Smooth muscle cell (in vitro differentiated cells): ENCODE measurements at regions not wholly inside any gene's neighbourhood (a gene's known extent, or its start where the extent isn't known, plus 50 kb on each side); places are given as distances from the start of the nearest gene placed in this dataset.
"Not testable (repeated sequence)": the region's sequence is repeated elsewhere in the genome, so short reads cannot be mapped to it uniquely, and the experiment has no call there.

Experiments used
- DNase-seq: peaks from one replicate; lab custom pipeline; 2025; ENCODE audit not compliant: unreplicated experiment; lab: John Stamatoyannopoulos, UW
- H2AFZ ChIP-seq: fragments of 200-600 bp; sonication (generic); 2 replicates; pipeline ENCODE4 v1.6.0; 2016; ENCODE audit warnings: antibody characterized with exemption, low read depth, mild to moderate bottlenecking
- H3F3A ChIP-seq: fragments of 200-600 bp; sonication (generic); 2 replicates; pipeline ENCODE4 v1.6.0; 2017; ENCODE audit warnings: antibody characterized with exemption, low read depth
- H3K27ac ChIP-seq: fragments of 200-600 bp; sonication (generic); 2 replicates; pipeline ENCODE4 v1.5.1; 2016; ENCODE audit warnings: low read depth, mild to moderate bottlenecking
- H3K27me3 ChIP-seq: fragments of 200-600 bp; sonication (generic); 2 replicates; pipeline ENCODE4 v1.6.1; 2016; ENCODE audit warnings: low read depth, mild to moderate bottlenecking
- H3K36me3 ChIP-seq: fragments of 200-600 bp; sonication (generic); 2 replicates; pipeline ENCODE4 v1.5.1; 2016; ENCODE audit warnings: low read depth
- H3K4me1 ChIP-seq: fragments of 200-600 bp; sonication (generic); 2 replicates; pipeline ENCODE4 v1.5.1; 2016; ENCODE audit warnings: low read depth
- H3K4me2 ChIP-seq: fragments of 200-600 bp; sonication (generic); 2 replicates; pipeline ENCODE4 v1.6.0; 2016; ENCODE audit warnings: mild to moderate bottlenecking
- H3K4me3 ChIP-seq: fragments of 200-600 bp; sonication (generic); 2 replicates; pipeline ENCODE4 v1.5.1; 2016; ENCODE audit warnings: mild to moderate bottlenecking
- H3K79me2 ChIP-seq: fragments of 200-600 bp; sonication (generic); 2 replicates; pipeline ENCODE4 v1.6.0; 2016; ENCODE audit warnings: low read depth, mild to moderate bottlenecking
- H3K9ac ChIP-seq: fragments of 200-600 bp; sonication (generic); 2 replicates; pipeline ENCODE4 v1.6.0; 2016; ENCODE audit warnings: low read depth
- H3K9me3 ChIP-seq: fragments of 200-600 bp; sonication (generic); replicated peaks from 2 replicates; pipeline ENCODE4 v1.5.1; 2016; ENCODE audit warnings: low read depth
- H4K20me1 ChIP-seq: fragments of 200-600 bp; sonication (generic); 2 replicates; pipeline ENCODE4 v1.6.0; 2016; ENCODE audit warnings: low read depth
- WGBS: methylation state at CpG from one replicate; pipeline ENCODE4 v1.1.7; 2016; ENCODE audit warnings: low lambda C conversion rate; 5-methylcytosine and 5-hydroxymethylcytosine counted together
- TF ChIP-seq, protein P1 (sequence below): fragments of 200-600 bp; sonication (generic); IDR thresholded peaks from 2 replicates; pipeline ENCODE4 v1.5.1; 2017; ENCODE audit warnings: borderline replicate concordance, mild to moderate bottlenecking, antibody characterized with exemption; ENCODE audit not compliant: insufficient read depth, poor library complexity, severe bottlenecking

DNA sequence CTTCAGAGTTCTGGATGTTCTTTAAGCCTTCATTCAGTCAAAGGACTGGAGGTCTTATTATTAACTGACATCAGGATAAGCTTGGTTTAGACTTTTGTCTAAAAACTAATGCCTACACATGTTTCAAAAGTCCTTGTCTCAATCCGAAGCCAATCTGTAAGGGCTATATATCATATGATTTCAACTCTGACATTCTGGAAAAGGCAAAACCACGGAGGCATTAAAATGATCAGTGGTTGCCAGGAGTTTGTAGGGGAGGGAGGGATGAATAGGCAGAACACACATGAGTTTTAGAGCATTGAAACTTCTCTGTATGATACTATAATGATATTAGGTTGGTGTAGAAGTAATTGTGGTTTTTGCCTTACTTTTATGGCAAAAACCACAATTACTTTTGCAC, 1285.8 kb upstream of the CITED2 start:
- no peak overlapping the region for H3K4me2 ChIP-seq
- no peak for DNase-seq
- no peak overlapping the region for H3K4me3 ChIP-seq
- H3F3A ChIP-seq, result no peaks in the 10 kb centered on the region
- H3K36me3 ChIP-seq, result no peaks in the 10 kb centered on the region
- no peak overlapping the region for H3K9ac ChIP-seq
- H3K4me1 ChIP-seq, result no peaks in the 10 kb centered on the region
- no peaks in the 10 kb centered on the region for H3K79me2 ChIP-seq
- no peaks in the 10 kb centered on the region for H3K27me3 ChIP-seq
- WGBS, result 71% methylated on average over 2 of the region's 2 CpGs
- TF ChIP-seq, protein P1, sequence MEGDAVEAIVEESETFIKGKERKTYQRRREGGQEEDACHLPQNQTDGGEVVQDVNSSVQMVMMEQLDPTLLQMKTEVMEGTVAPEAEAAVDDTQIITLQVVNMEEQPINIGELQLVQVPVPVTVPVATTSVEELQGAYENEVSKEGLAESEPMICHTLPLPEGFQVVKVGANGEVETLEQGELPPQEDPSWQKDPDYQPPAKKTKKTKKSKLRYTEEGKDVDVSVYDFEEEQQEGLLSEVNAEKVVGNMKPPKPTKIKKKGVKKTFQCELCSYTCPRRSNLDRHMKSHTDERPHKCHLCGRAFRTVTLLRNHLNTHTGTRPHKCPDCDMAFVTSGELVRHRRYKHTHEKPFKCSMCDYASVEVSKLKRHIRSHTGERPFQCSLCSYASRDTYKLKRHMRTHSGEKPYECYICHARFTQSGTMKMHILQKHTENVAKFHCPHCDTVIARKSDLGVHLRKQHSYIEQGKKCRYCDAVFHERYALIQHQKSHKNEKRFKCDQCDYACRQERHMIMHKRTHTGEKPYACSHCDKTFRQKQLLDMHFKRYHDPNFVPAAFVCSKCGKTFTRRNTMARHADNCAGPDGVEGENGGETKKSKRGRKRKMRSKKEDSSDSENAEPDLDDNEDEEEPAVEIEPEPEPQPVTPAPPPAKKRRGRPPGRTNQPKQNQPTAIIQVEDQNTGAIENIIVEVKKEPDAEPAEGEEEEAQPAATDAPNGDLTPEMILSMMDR, result no peak
- no peak overlapping the region for H3K27ac ChIP-seq
- H2AFZ ChIP-seq, result no peak overlapping the region
- no peaks in the 10 kb centered on the region for H4K20me1 ChIP-seq
- no peaks in the 10 kb centered on the region for H3K9me3 ChIP-seq

DNA sequence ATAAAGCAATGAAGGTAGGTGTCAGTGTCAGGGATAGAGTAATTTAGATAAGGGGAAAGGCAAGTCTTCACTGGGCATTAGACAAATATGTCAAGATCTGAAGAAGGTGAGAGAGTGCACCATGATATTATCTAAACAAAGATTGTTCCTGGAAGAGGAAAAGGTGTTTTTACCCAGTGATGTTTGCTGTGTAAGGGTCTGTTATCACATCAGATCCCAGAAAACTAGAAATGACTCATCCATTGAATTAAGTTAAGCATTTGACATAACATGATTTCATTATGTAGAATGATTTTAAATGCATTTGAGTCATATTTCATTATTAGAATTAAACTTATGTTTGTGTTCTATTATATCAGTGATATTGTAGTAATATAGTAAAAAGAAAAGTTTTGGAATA, 1279.5 kb upstream of the CITED2 start:
- H3K4me3 ChIP-seq, result no peak overlapping the region
- no peak overlapping the region for H3K9ac ChIP-seq
- H3K27me3 ChIP-seq, result no peaks in the 10 kb centered on the region
- no peaks in the 10 kb centered on the region for H3K36me3 ChIP-seq
- no peak for DNase-seq
- H3F3A ChIP-seq, result no peaks in the 10 kb centered on the region
- no peaks in the 10 kb centered on the region for H4K20me1 ChIP-seq
- H3K4me1 ChIP-seq, result no peaks in the 10 kb centered on the region
- TF ChIP-seq, protein P1, result no peak
- no peaks in the 10 kb centered on the region for H3K79me2 ChIP-seq
- H3K27ac ChIP-seq, result no peak overlapping the region
- no peak overlapping the region for H2AFZ ChIP-seq
- H3K9me3 ChIP-seq, result no peaks in the 10 kb centered on the region
- no peak overlapping the region for H3K4me2 ChIP-seq

DNA sequence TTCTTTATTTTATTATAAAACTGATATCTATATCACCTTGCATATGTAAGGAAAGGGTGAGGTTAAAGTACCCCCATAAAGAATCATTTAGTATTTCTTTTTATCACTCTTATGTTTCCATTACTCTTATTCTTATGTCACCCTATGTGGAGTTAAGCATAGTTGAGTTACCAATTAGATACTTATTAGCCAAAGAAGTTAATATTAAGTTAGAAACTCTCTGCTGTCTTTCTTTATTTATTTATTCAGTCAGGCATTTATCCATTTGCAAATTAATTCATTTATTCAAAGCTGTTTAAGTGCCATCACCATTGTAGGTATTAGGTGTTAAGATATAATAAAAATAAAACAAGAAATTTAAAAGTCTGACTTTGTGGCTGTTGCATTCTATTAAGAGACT, 1279.1 kb upstream of the CITED2 start:
- no peak overlapping the region for H3K27ac ChIP-seq
- no peak for DNase-seq
- TF ChIP-seq, protein P1, result no peak
- no peak overlapping the region for H3K4me3 ChIP-seq
- no peak overlapping the region for H3K4me2 ChIP-seq
- H3K9me3 ChIP-seq, result no peaks in the 10 kb centered on the region
- H3F3A ChIP-seq, result no peaks in the 10 kb centered on the region
- H2AFZ ChIP-seq, result no peak overlapping the region
- no peak overlapping the region for H3K9ac ChIP-seq
- no peaks in the 10 kb centered on the region for H3K79me2 ChIP-seq
- no peaks in the 10 kb centered on the region for H3K27me3 ChIP-seq
- H3K36me3 ChIP-seq, result no peaks in the 10 kb centered on the region
- H3K4me1 ChIP-seq, result no peaks in the 10 kb centered on the region
- no peaks in the 10 kb centered on the region for H4K20me1 ChIP-seq

DNA sequence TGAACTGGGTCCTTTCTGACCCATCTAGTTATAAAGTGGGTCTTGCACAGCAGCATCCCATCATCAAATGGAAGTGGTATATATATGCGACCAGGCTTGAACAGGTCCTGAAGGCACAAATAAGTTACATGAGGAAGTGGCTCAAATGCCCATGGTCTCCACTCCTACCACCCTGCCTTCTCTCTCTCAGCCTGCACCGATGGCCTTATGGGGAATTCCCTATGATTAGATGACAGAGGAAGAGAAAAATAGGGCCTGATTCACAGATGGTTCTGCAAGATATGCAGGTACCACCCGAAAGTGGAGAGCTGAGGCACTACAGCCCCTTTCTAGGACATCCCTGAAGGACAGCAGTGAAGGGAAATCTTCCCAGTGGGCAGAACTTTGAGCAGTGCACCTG, 1275.1 kb upstream of the CITED2 start:
- H3K27ac ChIP-seq, H3K4me3 ChIP-seq, H4K20me1 ChIP-seq, H2AFZ ChIP-seq, DNase-seq, H3F3A ChIP-seq, H3K4me1 ChIP-seq, H3K9me3 ChIP-seq, H3K36me3 ChIP-seq, H3K9ac ChIP-seq, H3K27me3 ChIP-seq, H3K79me2 ChIP-seq, H3K4me2 ChIP-seq: not testable (repeated sequence)
- WGBS, result 95% methylated on average over 3 of the region's 3 CpGs

DNA sequence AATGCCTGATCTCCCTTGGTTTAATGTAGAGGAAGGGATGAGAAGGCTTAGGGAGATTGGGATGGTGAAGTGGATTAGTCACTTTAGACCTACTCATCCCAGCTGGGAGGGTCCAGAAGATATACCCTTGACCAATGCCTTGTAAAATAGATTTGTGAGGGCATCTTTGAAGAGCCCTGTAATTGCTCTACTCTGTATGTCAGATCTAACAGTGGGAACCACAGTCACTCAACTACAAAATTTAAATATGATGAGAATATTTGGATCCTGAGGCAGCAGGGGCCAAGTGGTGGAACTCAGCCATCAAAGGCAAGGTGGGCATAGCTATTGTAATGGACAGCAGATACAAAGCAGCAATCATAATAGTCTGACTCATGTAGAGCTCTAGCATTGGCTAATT, 1272.9 kb upstream of the CITED2 start:
- DNase-seq, result not testable (repeated sequence)

More for the DNA sequence above, 1272.9 kb upstream of the CITED2 start:
- not testable (repeated sequence) for H3K9me3 ChIP-seq, H3K27ac ChIP-seq, H3K36me3 ChIP-seq, H3K4me1 ChIP-seq, H3K4me2 ChIP-seq, H2AFZ ChIP-seq, H4K20me1 ChIP-seq, H3K27me3 ChIP-seq, H3K9ac ChIP-seq, H3K4me3 ChIP-seq, H3F3A ChIP-seq, H3K79me2 ChIP-seq
